CD14-positive monocyte (primary cell): ENCODE measurements at regions not wholly inside any gene's neighbourhood (a gene's known extent, or its start where the extent isn't known, plus 50 kb on each side); places are given as distances from the start of the nearest gene placed in this dataset.

Experiments
- DNase-seq, 3 donors: peaks; one replicate each; pipeline ENCODE4 v3.0.0-alpha.2; 2011 to 2022
- H2AFZ ChIP-seq: 2 replicates; pipeline ENCODE4 v1.6.0; 2012; ENCODE audit warnings: mild to moderate bottlenecking, low read depth, low read length, inconsistent platforms; ENCODE audit not compliant: insufficient read depth, poor library complexity, severe bottlenecking
- H3K27ac ChIP-seq, 2 donors: 1 replicate in 1 of 2; 2 replicates in 1 of 2; pipeline ENCODE4 v1.5.1; 2012 to 2013; ENCODE audit warnings: low read length in 2 of 2, control low read depth in 1 of 2, inconsistent platforms in 1 of 2, low read depth in 1 of 2, mild to moderate bottlenecking in 1 of 2
- H3K27me3 ChIP-seq, 2 donors: one replicate each; pipeline versions ENCODE4 v1.6.0 to v1.6.1; 2011 to 2013; ENCODE audit warnings: low read length in 2 of 2; ENCODE audit not compliant: control insufficient read depth in 2 of 2, insufficient read depth in 2 of 2
- H3K36me3 ChIP-seq, 2 donors: replicated peaks in 1 of 2; 1 replicate in 1 of 2; 2 replicates in 1 of 2; pipeline versions ENCODE4 v1.5.1 to v1.6.1; 2012 to 2013; ENCODE audit warnings: low read length in 2 of 2, control low read depth in 1 of 2, inconsistent platforms in 1 of 2, mild to moderate bottlenecking in 1 of 2; ENCODE audit not compliant: insufficient read depth in 2 of 2, control insufficient read depth in 1 of 2
- H3K4me1 ChIP-seq, 2 donors: 1 replicate in 1 of 2; 2 replicates in 1 of 2; pipeline versions ENCODE4 v1.5.1 to v1.6.1; 2012 to 2013; ENCODE audit warnings: low read length in 2 of 2, control low read depth in 1 of 2, inconsistent platforms in 1 of 2, mild to moderate bottlenecking in 1 of 2, moderate library complexity in 1 of 2; ENCODE audit not compliant: insufficient read depth in 2 of 2, control insufficient read depth in 1 of 2
- H3K4me2 ChIP-seq: replicated peaks from 2 replicates; pipeline ENCODE3; 2012; ENCODE audit warnings: low read length, moderate library complexity, mild to moderate bottlenecking; ENCODE audit not compliant: poor library complexity, severe bottlenecking; ENCODE audit errors: extremely low read depth
- H3K4me3 ChIP-seq, 3 experiments: fragments of 200-600 bp in 1 of 3; sonication (generic) in 1 of 3; replicated peaks in 1 of 3; 1 replicate in 2 of 3; 2 replicates in 1 of 3; pipeline ENCODE4 v1.5.1; 2011 to 2013; ENCODE audit warnings: low read length in 3 of 3, mild to moderate bottlenecking in 3 of 3, control low read depth in 2 of 3, low read depth in 2 of 3, inconsistent platforms in 1 of 3, moderate library complexity in 1 of 3
- H3K79me2 ChIP-seq: 2 replicates; pipeline ENCODE4 v1.6.0; 2012; ENCODE audit warnings: mild to moderate bottlenecking, control low read depth, inconsistent platforms, low read length, moderate library complexity; ENCODE audit not compliant: insufficient read depth
- H3K9ac ChIP-seq: 2 replicates; pipeline ENCODE4 v1.6.0; 2017; ENCODE audit warnings: low read length, mild to moderate bottlenecking; ENCODE audit not compliant: insufficient read depth, poor library complexity, severe bottlenecking
- H3K9me3 ChIP-seq, 2 donors: replicated peaks in 1 of 2; 1 replicate in 1 of 2; 2 replicates in 1 of 2; pipeline versions ENCODE4 v1.5.1 to v1.6.1; 2012 to 2013; ENCODE audit warnings: low read length in 2 of 2, control low read depth in 1 of 2; ENCODE audit not compliant: control insufficient read depth in 1 of 2, insufficient read depth in 1 of 2
- H4K20me1 ChIP-seq: 2 replicates; pipeline ENCODE4 v1.6.0; 2012; ENCODE audit warnings: mild to moderate bottlenecking, low read length, control low read depth, moderate library complexity; ENCODE audit not compliant: insufficient read depth
- H3K27ac Mint-ChIP-seq, 7 donors: one replicate each; pipeline ENCODE4 v1.8.0; 2020; ENCODE audit warnings: mild to moderate bottlenecking in 7 of 7, mixed read lengths in 7 of 7, moderate library complexity in 6 of 7, inconsistent platforms in 2 of 7
- H3K27me3 Mint-ChIP-seq, 3 donors: one replicate each; pipeline ENCODE4 v1.8.0; 2021 to 2022; ENCODE audit warnings: low read depth in 3 of 3, mild to moderate bottlenecking in 3 of 3, mixed read lengths in 3 of 3, moderate library complexity in 3 of 3, inconsistent platforms in 1 of 3
- H3K36me3 Mint-ChIP-seq, 2 donors: one replicate each; pipeline ENCODE4 v1.8.0; 2020; ENCODE audit warnings: mixed read lengths in 2 of 2, inconsistent platforms in 1 of 2, mild to moderate bottlenecking in 1 of 2
- H3K4me1 Mint-ChIP-seq: one replicate; pipeline ENCODE4 v1.8.0; 2020; ENCODE audit warnings: mild to moderate bottlenecking, mixed read lengths
- H3K4me3 Mint-ChIP-seq, 2 donors: one replicate each; pipeline ENCODE4 v1.8.0; 2020; ENCODE audit warnings: mild to moderate bottlenecking in 2 of 2, mixed read lengths in 2 of 2, moderate library complexity in 1 of 2
- H3K9me3 Mint-ChIP-seq, 7 donors: one replicate each; pipeline ENCODE4 v1.8.0; 2020 to 2022; ENCODE audit warnings: mixed read lengths in 7 of 7, mild to moderate bottlenecking in 6 of 7, moderate library complexity in 6 of 7, inconsistent platforms in 2 of 7
- WGBS: methylation state at CpG from one replicate; pipeline ENCODE4 v1.1.5; 2013; ENCODE audit warnings: missing lambda C conversion rate; ENCODE audit not compliant: insufficient coverage; 5-methylcytosine and 5-hydroxymethylcytosine counted together
- intact Hi-C, 2 donors: fragments of 100-400 bp; cut with micrococcal nuclease; formaldehyde crosslinking; loops; one replicate each; pipeline versions ENCODE4 v1.15.0 to v1.15.1; 2023
- TF ChIP-seq, protein P1 (sequence below): fragments of 200-600 bp; IDR thresholded peaks from one replicate; pipeline ENCODE4 v1.8.0; 2022; ENCODE audit warnings: antibody characterized with exemption, mild to moderate bottlenecking

DNA sequence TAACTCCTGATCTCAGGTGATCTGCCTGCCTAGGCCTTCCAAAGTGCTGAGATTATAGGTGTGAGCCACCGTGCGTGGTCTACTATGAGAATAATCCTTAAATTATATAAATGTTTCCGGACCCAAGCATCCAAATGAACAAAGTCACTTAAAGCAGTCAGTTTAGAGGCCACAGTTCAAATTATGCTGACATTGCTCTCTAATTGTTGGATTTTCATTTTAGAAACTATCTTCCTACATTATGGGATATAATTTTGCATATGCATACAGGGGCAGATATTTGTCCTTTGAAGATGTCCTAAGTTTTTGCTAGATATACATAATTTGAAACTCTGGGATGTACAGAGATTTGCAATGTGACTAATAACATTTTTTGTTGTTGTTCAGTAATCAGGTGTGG lies 390.1 kb downstream of the RND3 start:
- TF ChIP-seq, protein P1, sequence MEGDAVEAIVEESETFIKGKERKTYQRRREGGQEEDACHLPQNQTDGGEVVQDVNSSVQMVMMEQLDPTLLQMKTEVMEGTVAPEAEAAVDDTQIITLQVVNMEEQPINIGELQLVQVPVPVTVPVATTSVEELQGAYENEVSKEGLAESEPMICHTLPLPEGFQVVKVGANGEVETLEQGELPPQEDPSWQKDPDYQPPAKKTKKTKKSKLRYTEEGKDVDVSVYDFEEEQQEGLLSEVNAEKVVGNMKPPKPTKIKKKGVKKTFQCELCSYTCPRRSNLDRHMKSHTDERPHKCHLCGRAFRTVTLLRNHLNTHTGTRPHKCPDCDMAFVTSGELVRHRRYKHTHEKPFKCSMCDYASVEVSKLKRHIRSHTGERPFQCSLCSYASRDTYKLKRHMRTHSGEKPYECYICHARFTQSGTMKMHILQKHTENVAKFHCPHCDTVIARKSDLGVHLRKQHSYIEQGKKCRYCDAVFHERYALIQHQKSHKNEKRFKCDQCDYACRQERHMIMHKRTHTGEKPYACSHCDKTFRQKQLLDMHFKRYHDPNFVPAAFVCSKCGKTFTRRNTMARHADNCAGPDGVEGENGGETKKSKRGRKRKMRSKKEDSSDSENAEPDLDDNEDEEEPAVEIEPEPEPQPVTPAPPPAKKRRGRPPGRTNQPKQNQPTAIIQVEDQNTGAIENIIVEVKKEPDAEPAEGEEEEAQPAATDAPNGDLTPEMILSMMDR = no peak
- no peak for DNase-seq
- H3K4me1 ChIP-seq = no peaks in the 10 kb centered on the region
- H3K9ac ChIP-seq = no peak overlapping the region
- no peak overlapping the region for H3K4me3 ChIP-seq
- no peak overlapping the region for H2AFZ ChIP-seq
- no peak overlapping the region for H3K4me2 ChIP-seq
- no peaks in the 10 kb centered on the region for H3K27me3 ChIP-seq
- Mint-ChIP-seq H3K4me1 (no peaks in the 10 kb centered on the region), H3K36me3 (no peaks in the 10 kb centered on the region), H3K4me3 (no peak overlapping the region), H3K9me3 (peaks cover 0 to 11% (median 2%) of the 10 kb centered on the region in 7 donors), H3K27ac (no peak overlapping the region), H3K27me3 (no peaks in the 10 kb centered on the region)
- WGBS = no CpG with 5 or more reads among the region's 3 CpGs
- no peaks in the 10 kb centered on the region for H3K79me2 ChIP-seq
- peaks cover 0 to 6% of the 10 kb centered on the region in 2 donors for H3K9me3 ChIP-seq
- H4K20me1 ChIP-seq = no peaks in the 10 kb centered on the region
- intact Hi-C loops = no loop called here
- H3K36me3 ChIP-seq = no peaks in the 10 kb centered on the region
- H3K27ac ChIP-seq = no peak overlapping the region

DNA sequence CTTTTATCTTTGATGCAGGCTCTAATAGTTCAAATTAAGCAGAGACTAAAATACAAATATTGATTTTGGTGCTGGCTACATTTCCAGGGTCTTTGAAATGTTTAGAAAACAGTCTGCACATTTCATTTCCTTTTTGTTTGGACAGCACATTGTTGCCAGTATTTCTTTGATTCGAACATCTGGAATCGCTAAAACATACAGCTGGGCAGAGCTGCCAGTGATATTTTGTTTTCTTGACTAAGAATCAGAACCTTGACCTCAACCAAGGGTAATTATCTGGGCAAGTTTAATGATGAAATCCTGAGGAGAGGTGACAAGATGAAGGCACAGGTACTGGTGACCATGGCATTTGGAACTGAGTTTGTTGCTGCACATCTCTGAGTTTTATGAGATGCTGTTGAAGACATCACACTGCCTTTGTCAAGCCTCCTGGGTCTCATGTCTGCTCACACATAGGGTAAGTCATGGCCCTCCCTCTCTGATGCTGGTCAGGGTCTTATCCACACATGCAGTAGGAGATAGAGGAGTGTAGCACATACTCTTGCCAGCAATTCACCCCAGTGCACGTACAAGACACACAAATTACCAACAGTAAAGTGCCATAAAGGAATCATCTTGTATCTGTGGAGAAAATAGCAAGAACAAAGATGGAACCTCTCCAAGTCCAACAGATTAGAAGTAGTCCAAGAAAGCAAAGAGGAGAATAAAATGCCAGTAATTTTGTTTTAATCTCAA lies 391.9 kb downstream of the RND3 start:
- no peak overlapping the region for H3K4me3 Mint-ChIP-seq
- Histone ChIP-seq H3K27ac (no peak overlapping the region), H3K9me3 (peaks cover 0 to 12% of the 10 kb centered on the region in 2 donors), H2AFZ (no peak overlapping the region), H3K4me3 (no peak overlapping the region), H3K27me3 (no peaks in the 10 kb centered on the region), H3K4me1 (no peaks in the 10 kb centered on the region), H3K79me2 (no peaks in the 10 kb centered on the region), H4K20me1 (no peaks in the 10 kb centered on the region), H3K9ac (no peak overlapping the region), H3K36me3 (no peaks in the 10 kb centered on the region), H3K4me2 (no peak overlapping the region)
- intact Hi-C loops = no loop called here
- TF ChIP-seq, protein P1 = no peak
- no peaks in the 10 kb centered on the region for H3K27me3 Mint-ChIP-seq
- no peaks in the 10 kb centered on the region for H3K4me1 Mint-ChIP-seq
- WGBS = no CpG with 5 or more reads among the region's 3 CpGs
- no peak for DNase-seq
- no peaks in the 10 kb centered on the region for H3K36me3 Mint-ChIP-seq
- peaks cover 0 to 10% (median 2%) of the 10 kb centered on the region in 7 donors for H3K9me3 Mint-ChIP-seq
- H3K27ac Mint-ChIP-seq = no peak overlapping the region
